ENCODE measurements at regions not wholly inside any gene's neighbourhood (a gene's known extent, or its start where the extent isn't known, plus 50 kb on each side); places are given as distances from the start of the nearest gene placed in this dataset.

- TF ChIP-seq CTCF (IDR thresholded peaks at IDR 0.05) (no peak), POLR2A (IDR thresholded peaks at IDR 0.05) (no peak)
Measured at GRCh38 chr3:5768281-5768945, 580.9 kb downstream of the EDEM1 start.

Data from Peyer's patch (tissue), 4 donors.